Fibroblast of peridontal ligament (primary cell): ENCODE measurements at regions not wholly inside any gene's neighbourhood (a gene's known extent, or its start where the extent isn't known, plus 50 kb on each side); places are given as distances from the start of the nearest gene placed in this dataset.
"Not testable (repeated sequence)": the region's sequence is repeated elsewhere in the genome, so short reads cannot be mapped to it uniquely, and the experiment has no call there.

Experiments
- DNase-seq: peaks from one replicate; pipeline ENCODE4 v3.0.0-alpha.2; 2010; ENCODE audit errors: extremely low read depth

DNA sequence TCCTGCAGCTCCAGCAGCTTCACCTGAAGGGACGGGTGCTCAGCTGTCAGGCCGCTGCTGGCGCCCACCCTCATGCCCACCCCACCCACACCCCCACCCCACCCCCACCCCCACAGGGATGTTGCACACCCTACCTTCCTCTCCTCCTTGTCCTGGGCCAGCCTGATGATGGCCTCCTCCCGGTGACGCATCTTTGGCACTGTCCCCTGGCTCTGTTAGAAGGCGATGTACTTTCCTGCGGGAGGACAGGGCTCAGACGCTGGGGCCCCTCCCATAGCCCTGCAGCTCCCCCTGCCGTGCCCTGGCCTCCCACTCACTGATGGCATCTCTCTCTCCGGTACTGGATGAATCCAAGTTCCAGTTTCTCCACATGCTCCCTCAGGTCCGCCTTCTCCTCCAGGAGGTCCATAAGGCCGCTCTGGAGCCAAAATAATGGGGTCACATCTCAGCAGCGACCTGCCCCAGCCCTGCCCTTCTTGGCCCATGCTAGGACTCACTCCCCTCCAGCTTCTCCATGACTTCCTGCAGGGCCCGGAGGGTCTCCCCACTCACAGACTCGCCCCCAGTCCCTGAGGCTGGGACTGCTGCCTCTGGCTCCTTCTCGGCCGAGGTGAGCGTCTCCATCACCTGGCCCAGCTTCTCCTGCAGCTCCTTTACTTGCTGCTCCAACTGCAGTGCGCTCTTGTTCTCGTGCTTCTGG, 55.2 kb downstream of the GOLGA8B start:
- DNase-seq: not testable (repeated sequence)

DNA sequence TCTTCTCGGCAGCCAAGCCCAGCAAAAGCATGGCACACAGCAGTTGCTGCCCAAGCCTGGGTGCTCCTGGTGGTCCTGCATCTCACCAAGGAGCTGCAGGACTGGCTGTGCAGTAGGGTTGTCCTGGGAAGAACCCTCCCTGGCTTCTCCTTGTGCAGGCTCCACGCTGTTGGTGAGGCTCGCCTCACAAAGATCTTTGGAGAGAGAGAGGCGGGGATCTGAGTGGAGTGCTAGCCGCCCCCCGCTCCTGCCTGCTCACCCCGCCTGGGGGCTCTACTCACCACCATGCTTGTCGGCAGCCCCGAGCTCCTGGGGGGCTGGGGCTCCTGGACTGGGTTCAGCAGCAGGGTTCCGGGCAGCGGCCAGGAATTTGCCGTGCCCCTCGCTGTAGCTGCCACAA, 55.8 kb downstream of the GOLGA8B start:
- DNase-seq: not testable (repeated sequence)

DNA sequence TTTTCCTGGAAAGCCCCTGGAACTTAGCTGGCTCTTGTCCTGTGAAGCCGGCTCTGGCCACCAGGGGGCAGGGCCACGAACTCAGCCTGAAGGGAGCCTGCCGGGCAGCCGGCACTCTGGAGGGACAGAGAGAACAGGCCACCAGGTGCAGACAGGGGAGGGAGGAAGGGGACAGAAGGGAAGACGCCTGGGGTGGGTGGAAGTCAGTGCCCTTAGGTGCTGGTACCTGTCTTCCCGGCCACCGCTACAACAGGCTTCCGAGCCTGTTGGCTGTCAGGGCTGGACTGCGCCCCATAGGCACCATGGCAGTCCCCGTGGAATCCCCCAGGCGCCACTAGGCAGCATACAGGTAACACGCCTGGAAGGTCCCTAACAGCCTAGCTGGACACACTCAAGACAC, 59.6 kb downstream of the GOLGA8B start:
- not testable (repeated sequence) for DNase-seq

DNA sequence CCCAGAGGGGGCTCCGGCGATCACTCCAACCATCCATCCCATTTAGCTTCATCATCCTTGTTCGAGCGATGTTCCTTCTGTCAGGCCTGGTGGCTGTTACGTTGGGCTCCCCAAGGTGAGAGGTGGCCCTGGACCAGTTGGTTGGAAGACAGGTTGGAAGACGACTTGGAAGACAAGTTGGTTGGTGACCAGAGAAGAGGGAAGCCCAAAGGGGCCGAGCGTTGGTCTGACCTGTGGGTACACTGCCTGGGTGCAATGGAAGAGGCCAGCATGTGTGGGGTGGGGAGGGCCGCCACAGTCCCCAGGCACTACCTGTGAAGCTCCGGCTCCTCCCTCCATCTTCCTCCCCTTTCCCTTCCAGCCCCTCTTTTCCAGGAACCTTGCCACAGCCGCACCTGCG, 60.9 kb downstream of the GOLGA8B start:
- DNase-seq: not testable (repeated sequence)

DNA sequence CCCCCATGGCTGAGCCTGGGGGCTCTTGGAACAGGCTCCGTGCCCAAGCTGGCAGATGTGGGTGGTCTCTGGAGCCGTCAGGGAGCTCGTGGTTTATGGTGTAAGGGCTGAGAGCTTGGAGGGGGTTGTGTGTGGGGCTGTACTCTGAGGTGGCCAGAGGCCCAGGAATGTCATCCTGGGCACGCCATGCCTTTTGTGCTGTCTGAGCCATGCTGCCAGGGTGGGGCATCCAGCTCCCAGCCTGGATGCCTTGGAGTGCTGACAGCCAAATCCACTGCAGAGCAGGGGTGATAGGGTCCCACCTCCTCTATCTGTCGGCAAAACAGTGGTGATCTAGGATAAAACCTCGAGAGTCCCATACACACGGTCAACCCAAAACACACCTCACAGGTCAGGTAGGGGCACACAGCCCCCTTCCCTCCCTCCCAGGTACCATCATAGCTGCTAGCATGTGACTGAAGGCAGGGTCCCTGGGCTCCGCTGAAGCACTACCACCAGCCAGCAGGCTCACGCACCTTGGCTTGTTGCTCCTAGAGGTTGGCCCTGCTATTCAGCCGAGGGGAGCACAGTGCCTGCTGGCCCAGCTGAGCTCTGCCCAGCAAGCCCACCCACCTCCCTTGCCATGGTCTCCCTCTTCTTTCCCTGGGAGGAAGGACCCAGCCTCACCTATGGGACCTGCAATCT, 61.5 kb downstream of the GOLGA8B start:
- DNase-seq: not testable (repeated sequence)

DNA sequence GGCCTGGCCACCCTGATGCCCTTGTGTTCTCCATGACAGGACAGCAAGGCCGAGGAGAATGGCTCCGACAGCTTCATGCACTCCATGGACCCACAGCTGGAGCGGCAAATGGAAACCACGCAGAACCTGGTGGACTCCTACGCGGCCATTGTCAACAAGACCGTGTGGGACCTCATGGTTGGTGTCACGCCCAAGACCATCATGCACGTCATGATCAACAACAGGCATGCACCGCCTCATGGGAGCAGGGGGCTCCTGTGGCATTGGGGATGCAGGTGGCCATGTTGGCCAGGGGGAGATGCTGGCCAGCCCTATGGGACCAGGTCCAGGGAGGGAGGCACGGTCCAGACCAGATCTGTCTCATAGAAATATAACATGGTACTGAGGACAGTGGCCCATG, 62.9 kb downstream of the GOLGA8B start:
- DNase-seq: no peak

DNA sequence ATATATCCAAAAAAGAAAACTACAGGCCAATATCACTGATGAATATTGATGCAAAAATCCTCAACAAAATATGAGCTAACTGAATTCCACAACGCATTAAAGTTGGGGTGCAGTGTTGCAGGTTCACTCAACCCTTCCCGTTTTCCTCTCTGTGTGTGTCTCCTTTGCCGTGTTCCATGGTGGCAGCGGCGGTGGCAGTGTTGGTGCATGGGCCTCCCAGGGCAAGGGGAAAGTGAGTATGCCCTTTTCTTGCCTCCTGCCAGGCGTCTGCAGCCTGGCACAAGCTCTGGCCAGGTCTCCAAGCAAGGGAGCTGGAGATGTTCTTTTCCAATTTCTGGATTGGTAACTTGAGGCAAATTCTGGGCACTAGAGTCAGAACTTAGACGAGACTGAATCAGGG, 63.4 kb downstream of the GOLGA8B start:
- not testable (repeated sequence) for DNase-seq

DNA sequence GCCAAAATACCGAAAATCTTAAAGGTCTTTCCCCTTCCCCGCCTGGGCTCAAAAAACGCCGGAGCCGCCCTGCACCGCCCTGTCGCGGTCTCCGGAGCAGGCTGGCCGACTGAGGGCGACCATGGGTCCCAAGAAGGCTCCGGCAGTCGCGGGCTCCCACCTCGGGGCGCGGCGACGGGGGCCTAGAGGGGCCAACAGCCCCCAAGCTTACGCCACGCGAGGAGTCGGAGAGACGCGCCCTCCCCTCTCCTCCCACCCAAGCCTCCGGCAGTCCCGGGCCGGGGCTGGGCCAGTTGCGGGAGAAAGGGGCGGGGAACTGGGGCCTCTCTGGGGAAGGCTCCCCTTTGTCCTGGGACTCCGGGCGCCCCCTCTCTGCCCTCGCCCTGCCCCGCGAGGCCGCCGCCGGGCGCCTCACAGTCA, 69.2 kb downstream of the GOLGA8B start:
- DNase-seq: peak; percentile 10

DNA sequence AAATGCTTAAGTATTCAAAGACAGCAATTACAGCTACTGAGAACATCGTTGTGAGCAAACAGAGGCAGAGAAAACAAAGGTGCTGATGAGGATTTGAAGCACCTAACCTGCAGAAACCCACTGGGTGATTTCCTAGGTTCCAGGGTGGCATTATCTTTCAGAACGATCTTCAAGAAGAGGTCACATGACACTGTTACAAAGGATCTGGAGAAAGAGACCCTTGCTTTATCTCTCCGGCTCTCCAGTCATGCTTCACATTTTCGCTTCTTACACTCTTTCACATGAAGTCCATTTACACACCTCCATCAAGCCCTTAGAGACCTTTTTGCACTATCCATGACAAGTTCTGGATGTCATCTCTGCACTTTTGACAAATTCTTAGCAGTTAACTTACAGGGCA, 70.8 kb downstream of the GOLGA8B start:
- DNase-seq: no peak

DNA sequence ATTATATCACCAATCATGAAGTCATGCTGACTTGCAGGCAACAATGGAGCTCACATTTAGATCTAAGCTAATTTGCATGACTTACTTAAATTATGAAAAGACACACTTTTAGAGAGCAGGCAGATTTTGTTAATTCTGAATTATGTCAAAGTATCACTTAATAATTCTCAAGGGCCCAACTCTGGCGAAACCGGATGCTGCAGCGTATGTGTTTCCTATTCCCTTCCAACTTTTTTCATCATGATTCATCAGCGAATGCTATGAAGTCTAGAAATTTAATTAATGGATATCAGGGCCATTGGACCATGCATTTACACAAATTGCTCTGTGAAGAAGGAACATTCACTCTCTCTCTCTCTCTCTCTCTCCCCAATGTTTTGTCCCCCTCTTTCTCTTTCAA, 63.5 kb upstream of the GOLGA8A start:
- no peak for DNase-seq

DNA sequence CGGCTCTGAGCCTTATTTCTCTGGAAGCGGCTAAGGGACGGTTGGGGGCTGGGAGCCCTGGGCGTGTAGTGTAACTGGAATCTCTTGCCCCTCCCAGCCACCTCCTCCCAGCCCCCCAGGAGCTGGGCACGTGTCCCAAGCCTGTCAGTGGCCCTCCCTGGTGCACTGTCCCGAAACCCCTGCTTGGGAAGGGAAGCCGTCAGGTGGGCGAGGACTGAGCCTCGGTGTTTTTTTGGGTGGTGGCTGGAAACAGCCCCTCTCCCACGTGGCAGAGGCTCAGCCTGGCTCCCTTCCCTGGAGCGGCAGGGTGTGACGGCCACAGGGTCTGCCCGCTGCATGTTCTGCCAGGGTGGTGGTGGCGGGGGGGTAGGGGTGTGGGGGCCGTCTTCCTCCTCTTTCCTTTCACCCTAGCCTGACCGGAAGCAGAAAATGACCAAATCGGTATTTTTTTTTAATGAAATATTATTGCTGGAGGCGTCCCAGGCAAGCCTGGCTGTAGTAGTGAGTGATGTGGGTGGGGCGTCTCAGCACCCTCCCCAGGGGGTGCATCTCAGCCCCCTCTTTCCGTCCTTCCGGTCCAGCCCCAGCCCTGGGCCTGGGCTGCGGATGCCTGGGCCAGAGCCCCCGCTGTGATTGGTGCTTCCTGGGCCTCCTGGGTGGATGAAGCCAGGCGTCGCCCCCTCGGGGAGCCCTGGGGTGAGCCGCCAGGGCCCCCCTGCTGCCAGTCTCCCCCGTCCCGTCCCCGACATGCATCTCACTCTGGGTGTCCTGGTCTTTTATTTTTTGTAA, 58.8 kb upstream of the GOLGA8A start:
- no peak for DNase-seq

DNA sequence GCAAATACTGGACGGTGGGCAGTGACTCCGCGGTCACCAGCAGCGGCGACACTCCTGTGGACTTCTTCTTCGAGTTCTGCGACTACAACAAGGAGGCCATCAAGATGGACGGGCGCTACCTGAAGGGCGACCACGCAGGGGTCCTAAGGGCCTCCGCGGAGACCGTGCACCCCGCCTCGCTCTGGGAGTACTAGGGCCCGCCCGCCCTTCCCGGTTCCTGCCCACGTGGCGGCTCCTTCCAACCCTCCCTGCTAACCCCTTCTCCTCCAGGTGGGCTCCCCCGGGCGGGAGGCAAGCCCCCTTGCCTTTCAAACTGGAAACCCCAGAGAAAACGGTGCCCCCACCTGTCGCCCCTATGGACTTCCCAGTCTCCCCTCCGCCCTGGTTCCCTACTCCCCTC, 58.1 kb upstream of the GOLGA8A start:
- not testable (repeated sequence) for DNase-seq

DNA sequence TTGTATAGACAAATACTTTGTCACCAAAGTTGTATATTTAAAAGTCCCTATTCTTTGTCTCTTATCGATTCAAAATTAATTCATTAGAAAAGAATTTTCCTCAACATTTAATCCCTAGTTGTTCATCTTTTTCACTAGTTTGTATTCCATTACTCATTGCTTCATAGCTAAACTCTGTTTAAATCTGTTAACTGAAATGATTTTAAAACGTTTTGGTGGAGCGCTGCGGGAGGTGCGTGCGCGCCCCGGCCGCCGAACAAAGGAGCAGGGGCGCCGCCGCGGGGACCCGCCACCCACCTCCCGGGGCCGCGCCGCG, 56.4 kb upstream of the GOLGA8A start:
- no peak for DNase-seq

DNA sequence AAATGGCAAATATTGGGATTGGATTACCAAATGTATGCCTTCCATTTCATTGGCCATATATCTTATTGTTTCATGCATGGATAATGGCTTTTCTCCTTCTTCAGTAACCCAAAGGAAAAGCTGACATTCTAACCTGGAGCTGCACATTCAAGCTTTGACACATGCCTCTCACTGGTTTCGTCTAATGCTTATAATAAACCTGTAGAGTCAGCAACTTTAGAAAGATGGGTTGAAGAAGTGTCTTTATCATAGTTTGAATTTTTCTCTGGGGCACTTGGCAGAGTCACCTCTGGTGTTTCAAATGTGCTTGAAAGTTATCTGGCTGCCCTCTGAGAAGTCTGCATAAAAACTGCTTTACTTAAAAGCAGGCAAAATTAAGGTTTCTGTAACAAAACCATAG, 55.4 kb upstream of the GOLGA8A start:
- no peak for DNase-seq

DNA sequence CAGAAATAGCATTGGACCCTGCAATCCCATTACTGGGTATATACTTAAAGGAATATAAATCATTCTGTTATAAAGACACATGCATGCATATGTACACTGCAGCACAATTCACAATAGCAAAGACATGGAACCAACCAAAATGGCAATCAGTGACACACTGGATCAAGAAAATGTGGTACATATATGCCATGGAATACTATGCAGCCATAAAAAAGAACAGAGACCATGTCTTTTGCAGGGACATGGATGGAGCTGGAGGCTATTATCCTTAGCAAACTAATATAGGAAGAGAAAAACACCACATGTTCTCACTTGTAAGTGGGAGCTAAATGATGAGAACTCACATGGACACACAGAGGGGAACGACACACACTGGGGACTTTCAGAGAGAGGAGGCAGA, 53.9 kb upstream of the GOLGA8A start:
- not testable (repeated sequence) for DNase-seq

DNA sequence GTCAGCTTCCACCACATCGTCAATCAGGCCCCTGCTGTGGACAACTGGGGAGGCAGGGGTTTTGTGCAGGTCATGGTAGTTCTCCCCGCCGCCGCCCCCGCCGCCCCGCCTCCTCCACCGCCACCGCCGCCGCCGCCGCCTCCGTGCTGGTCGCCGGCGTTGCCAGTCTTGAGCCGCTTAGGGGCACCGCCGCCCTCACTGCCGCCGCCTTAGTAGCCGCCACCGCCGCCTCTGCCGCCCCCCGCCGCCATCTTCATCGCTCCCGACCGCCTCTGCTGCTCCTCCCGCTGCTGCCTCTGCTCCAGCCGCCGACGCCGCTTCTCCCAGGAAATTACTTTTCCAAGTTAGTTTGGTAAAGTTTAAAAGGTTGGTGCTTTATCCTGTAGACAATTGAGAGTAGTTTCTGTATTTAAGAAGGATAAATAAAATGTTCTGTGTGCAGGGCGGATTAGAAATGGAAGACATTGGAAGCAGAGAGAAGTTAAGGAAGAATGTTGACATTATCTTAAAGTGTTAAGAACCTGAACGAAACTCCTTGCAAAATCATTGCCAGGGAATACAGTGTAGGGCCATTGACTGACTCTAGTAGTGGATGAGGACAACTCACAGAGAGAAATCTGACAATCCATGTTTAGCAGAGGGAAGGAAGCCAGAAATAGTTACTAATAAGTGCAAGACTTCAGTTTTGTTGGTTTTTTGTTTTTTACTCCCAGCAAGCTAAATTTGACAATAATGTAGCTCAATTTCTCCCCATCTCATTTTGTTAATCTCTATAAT, 53.0 kb upstream of the GOLGA8A start:
- no peak for DNase-seq

DNA sequence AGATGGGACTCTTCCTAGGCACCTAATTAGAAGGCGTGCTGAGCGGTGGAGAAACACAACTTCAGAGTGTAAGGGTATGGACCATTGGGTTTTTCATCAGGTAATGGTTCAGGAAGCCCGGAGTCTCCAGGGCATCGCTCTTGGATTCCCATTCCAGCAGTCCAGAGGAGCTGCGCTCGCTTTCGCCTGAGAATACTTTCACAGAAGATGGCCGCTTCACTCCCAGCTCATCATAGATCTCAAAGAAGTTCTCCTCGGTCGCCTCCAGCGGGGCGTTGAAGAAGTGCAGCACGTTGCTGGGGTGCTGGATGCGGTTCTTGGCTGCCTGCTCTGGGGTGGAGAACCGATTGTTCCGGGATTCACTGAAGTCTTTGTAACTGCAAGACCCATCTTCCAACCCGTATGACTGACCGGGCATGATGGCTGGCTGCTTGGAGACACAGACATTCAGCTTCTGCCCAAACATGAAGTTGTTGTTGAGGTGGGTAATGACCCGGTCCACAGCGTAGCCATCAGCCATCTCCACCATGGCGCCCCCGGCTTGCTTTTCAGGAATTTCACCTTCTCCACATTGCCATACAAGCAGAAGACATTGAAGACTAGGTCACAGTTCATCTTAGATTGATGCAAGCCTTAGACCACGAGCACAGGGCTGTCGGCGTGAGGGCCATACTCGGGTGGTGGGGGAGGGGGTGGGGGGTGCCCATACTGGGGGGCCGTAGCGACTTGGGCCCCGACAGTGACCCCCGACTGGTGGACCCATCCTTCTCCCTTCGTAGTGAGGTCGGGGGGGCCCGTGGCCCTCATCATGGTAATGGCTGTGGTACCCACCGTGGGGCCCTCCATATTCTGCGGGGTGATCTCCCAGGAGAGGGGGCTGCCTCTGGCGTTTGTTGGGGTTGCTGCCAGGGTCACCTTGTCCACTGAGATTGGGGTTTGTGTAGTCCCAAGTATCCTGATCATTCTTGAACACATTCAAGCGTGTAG, 51.7 kb upstream of the GOLGA8A start:
- not testable (repeated sequence) for DNase-seq
